LNCaP clone FGC (cell line): ENCODE measurements at regions not wholly inside any gene's neighbourhood (a gene's known extent, or its start where the extent isn't known, plus 50 kb on each side); places are given as distances from the start of the nearest gene placed in this dataset.

Experiments used
- DNase-seq: peaks from one replicate; pipeline ENCODE4 v3.0.0-alpha.2; 2011; ENCODE audit warnings: low read depth
- H3K4me3 ChIP-seq: 2 replicates; pipeline ENCODE4 v1.5.1; 2011; ENCODE audit warnings: mild to moderate bottlenecking, low read depth, low read length, control low read depth
- CTCF ChIP-seq: IDR thresholded peaks from 2 replicates; pipeline ENCODE4 v1.5.1; 2012; ENCODE audit warnings: mild to moderate bottlenecking; ENCODE audit not compliant: control insufficient read depth, insufficient read depth; ENCODE audit errors: extremely low read depth

DNA sequence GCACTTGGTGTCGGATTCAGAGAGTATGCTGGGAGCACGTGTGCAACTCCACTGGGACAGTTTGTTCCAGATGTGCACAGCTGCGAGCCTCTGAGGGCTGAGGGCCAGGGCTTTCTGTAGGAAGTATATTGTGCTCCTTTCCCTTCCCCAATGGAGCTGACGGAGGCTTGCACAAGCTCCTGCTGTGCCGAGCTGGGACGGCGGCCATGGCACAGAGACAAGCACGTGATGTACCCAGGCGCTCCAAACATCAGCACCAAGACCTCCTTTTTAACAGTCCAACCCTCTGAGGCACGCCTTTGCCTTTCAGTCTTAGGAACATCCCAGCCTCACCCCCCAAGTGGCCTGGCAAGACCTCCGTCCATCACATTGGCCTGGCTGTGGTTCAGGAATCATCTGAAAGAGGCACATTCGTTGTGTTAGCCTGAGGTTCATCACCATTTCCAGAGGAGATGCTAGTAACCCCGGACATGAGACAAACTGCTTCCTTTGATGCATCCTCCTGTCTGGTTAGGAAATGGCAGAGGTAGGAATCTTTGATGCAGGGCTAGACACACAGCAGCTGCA is 339.2 kb upstream of the KAZN start:
- DNase-seq, result no peak
- no peak for TF ChIP-seq CTCF
- no peak overlapping the region for H3K4me3 ChIP-seq

GRCh38 chr1:14260480-14260879 is 338.0 kb upstream of the KAZN start:
- DNase-seq, result no peak
- H3K4me3 ChIP-seq, result no peak overlapping the region
- TF ChIP-seq CTCF, result no peak

DNA sequence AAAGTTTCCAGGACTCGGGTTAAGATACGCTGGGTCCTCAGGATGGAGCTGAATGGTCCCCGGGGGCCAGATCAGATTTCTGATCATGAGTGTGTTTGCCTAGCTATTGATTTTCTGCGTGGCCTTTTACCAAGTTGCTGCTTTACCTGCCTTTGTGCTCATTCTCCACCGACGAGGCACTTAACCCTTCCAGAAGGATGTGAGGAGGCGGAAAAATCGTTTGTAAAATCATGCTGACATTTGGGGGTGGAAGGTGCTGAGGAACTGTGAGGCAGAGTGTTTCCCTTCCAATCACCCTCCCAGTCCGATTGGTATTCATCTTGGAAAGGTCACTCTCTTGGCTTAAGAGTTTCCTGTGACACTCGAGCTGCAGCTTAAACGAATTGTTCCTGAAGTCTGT is 337.1 kb upstream of the KAZN start:
- no peak for DNase-seq
- H3K4me3 ChIP-seq, result no peak overlapping the region
- no peak for TF ChIP-seq CTCF

- no peak for TF ChIP-seq CTCF
- no peak overlapping the region for H3K4me3 ChIP-seq
- no peak for DNase-seq
These were observed 335.8 kb upstream of the KAZN start for GRCh38 chr1:14262637-14263036.

- no peak for DNase-seq
- TF ChIP-seq CTCF, result no peak
- no peak overlapping the region for H3K4me3 ChIP-seq
These were observed 335.3 kb upstream of the KAZN start for GRCh38 chr1:14263225-14263624.

GRCh38 chr1:14263671-14264070 is 334.8 kb upstream of the KAZN start:
- no peak for TF ChIP-seq CTCF
- H3K4me3 ChIP-seq, result no peak overlapping the region
- no peak for DNase-seq

DNA sequence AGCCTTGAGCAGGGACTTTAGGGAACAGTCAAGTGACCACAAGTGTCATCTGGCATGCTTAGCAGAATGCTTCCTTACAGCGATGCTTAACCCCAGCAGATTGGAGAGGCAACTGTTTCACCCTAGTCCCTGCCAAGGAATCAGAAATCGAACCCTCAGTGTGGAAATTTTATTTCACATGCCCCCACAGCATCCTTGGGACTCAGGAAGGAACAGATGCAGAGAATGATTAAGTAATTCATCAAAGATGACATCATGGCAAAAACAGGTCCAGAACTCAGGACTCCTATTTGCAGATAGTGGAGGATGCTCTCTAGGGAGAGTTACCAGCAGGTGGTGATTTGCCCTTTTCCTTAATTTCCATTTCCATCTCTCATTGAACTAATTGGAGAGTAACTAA is 333.0 kb upstream of the KAZN start:
- no peak overlapping the region for H3K4me3 ChIP-seq
- no peak for TF ChIP-seq CTCF
- DNase-seq, result no peak
